ENCODE measurements at regions not wholly inside any gene's neighbourhood (a gene's known extent, or its start where the extent isn't known, plus 50 kb on each side); places are given as distances from the start of the nearest gene placed in this dataset.

DNA sequence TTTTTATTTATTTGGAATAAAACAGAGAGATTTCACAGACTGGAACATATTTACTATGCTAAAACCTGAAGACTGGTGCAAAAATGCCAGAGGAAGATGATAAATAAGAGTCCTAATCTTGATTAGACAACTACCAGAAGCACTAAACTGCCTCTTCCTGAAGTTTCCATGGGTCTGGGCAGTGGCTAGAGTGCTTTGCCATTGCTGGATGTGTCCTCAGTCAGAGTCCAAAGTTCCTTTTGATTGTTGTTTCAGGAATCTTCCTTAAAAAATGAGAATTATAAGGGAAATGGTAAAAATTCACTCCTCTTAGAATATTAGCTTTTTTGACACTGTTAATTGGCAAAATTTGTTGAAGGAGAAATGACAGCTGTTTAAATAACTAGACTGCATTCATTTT is 86.3 kb upstream of the AHR start:
- no peak for DNase-seq (ENCODE audit: low read depth in 2 of 3, low spot score in 2 of 3)

DNA sequence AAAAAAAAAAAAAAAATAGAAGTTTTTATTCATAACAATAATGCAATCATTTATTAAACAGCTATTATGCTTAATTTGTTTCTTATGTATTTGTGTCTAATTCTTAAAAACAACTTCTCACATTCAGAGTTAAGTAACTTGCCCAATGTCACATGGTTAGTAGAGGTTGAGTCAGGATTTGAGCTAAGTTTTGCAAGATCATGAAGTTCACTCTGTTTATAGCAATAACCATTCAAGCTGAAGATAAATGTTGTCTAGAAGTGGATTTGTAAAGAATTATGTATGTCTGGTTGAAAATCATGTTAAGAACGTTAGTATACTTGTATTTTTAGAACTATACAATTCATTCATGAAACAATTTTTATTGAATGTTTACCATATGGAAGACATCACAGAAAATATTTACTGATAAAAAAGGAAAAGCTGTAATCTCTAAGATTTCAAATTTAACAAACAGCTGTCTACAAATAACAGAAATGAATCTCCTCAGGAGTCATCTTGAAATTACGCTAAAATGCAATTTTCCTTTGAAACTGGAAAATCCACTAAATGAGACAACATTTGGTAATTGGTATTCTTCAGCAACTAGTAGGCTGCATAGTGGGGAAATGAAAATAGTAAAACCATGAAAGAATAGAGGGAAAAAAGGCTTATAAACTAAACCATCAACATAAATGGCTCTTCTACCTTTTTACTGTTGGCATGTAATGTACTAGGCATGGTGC is 70.5 kb upstream of the AHR start:
- no peak for DNase-seq (ENCODE audit: low read depth in 2 of 3, low spot score in 2 of 3)

DNA sequence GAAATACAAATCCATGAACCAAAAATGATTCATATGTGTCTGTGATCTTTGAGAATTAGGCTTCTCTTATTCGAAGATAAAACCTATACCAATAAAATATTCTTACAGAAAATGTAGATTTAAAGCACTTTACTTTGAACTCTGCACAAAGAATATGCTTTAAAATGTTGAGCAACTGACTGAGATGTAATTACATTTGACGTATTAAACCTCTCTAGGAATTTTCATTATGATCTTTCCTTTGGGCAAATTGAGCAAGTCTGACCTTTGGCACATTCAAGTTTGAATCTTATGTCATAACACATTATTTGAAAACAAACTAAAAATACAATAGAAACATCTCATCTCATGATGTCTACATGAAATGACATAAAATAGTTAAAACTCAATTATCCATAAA is 69.2 kb upstream of the AHR start:
- no peak for DNase-seq (ENCODE audit: low read depth in 2 of 3, low spot score in 2 of 3)

DNA sequence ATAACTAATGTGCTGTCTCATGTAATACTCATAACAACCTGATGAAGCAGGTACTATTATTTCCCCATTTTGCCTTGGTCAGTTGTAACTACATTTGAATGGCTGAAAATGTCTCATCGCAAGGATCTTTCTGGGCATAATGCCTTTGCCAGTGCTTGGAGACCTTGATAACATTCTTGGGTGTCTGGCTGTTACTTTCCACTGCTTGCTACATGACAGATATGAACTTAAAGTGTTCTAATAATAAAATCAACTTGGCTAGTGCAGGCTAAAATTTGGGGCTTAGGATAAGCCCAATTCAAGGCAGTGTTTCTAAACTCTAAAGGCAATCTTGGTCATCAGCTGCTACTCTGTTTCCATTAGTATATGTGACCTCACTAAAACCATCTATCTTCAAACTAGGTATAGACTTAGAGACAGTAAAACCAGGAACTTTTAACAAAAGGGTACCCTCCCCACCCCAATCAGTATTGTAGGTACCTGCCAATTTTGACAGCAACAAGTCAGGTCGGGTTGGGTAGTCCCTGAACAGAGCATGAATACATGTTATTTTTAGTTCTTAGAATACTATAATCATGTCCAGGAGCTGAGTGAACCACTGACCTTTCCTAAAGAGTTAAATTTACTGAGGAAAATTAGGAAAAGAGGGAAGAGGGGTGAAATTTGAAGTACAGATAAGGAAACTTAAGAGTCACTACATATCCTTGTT is 68.2 kb upstream of the AHR start:
- DNase-seq (ENCODE audit: low read depth in 2 of 3, low spot score in 2 of 3) = no peak

DNA sequence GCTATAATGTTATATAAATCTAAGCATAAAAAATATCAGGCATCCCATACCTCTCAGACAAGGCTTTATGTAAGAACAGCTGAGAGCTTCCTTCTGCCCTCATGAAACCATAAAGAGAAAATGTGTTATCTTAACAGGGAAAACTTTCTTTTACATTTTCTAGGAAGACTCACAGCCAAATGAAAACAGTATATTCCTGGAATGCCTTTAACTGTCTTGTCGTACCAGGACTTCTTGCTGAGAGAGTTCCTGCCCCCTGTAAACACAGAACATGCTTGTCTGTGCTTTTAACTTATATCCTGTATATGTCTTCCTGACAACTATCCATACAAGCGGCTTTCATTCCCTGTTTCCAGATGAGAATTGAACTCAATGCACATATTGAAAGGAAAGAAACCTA is 64.8 kb upstream of the AHR start:
- DNase-seq (ENCODE audit: low read depth in 2 of 3, low spot score in 2 of 3) = no peak

DNA sequence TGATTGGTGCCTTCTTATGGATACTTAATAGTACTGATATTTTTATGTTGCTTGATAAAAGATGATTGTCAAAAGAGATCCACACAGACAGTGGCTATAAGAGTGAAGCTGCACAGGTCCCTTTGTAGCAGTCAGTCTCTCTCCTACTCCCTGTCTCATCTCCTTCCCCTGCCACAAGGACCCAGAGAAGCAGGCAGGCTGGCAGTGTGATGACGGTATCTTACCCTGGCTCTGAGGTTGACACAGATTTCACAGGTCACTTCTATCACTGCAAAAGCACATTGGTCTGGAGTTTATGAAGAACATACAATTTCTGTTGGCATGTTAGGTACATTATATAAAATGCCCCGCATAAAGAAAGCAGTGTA is 64.4 kb upstream of the AHR start:
- peak in 1 of 3 experiments; percentile 13 for DNase-seq (ENCODE audit: low read depth in 2 of 3, low spot score in 2 of 3)

DNA sequence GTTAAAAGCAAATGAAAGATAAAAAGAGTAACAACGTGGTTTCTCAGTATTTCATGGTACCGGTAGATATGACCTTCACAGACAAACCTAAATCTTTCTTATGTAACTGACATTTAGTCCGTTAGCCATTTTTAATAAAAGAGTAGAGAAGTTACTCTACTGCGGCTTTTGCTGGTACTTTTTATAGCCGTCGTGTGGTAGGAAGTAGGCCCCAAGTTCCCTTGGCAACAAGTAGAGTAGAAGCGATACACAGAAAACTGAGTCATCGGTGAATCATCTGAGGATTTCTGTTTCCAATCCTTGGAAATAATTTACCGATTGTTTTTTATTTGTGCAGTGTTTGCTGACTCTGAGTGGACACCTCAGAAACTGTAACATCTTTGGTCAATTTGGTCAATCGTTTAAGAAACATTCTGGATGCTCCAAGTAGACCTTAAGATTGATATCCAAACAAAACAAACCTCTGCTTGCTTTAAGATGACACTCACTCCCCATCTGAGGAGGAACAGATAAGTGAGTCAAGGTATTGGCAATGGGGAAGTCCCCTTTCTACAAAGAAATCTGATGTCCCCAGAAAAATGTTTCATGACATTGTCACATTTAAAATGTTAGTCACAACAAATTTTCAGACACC is 63.9 kb upstream of the AHR start:
- peak in 2 of 3 experiments; percentile 5 to 31 for DNase-seq (ENCODE audit: low read depth in 2 of 3, low spot score in 2 of 3)

DNA sequence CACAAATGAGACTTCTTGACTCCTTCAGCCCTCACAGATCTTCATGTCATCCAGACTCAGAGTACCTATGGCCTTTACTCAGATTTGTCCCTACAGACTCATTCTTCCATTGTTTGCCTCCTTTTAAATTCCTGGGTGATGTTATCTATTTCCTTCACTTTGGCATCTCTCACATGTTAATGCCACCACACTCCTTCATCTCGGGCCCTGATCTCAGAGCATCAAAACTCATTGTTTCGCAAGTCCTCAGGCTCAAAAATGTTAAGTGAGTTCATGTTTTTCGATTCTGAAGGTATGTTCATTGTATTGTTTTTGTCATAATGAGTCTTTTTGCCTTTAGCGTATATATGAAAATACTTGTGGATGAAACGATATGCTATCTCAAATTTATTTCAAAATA is 62.3 kb upstream of the AHR start:
- no peak for DNase-seq (ENCODE audit: low read depth in 2 of 3, low spot score in 2 of 3)

DNA sequence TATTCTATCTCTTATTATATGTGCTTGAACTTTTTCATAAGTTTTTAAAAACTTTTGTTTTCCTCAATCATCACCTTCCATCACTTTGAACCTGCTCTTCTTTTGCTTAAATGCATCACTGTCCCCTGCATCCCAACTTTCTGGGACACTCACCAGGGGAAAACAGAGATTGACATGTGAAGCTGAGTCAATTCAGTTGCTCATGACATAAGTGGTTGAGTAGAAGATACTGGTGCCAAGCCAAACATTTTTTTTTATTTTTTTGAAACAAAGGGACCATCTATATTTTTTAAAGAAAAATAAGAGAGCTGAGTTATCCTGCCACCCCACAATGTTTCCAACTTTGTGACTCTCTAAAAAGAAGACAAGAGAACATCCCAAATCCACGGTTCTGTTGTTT is 61.8 kb upstream of the AHR start:
- DNase-seq (ENCODE audit: low read depth in 2 of 3, low spot score in 2 of 3) = no peak

DNA sequence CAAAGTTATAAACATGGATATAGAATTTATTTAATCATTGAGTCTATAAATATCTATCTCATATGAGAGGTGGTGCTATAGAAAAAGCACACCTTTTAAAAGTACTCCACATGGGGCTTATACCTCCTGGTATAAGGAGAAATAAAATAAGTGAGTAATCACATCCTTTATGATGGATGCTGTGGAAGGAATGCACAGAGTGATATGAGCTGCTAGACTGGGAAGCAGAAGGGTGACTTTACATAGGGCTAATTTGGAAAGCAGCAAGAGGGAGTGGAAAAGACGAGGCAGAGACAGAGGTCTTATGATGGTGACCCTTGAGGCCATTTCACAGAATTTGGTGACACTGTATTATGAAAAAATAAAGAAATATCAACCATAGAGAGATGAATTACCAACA is 59.4 kb upstream of the AHR start:
- no peak for DNase-seq (ENCODE audit: low read depth in 2 of 3, low spot score in 2 of 3)

DNA sequence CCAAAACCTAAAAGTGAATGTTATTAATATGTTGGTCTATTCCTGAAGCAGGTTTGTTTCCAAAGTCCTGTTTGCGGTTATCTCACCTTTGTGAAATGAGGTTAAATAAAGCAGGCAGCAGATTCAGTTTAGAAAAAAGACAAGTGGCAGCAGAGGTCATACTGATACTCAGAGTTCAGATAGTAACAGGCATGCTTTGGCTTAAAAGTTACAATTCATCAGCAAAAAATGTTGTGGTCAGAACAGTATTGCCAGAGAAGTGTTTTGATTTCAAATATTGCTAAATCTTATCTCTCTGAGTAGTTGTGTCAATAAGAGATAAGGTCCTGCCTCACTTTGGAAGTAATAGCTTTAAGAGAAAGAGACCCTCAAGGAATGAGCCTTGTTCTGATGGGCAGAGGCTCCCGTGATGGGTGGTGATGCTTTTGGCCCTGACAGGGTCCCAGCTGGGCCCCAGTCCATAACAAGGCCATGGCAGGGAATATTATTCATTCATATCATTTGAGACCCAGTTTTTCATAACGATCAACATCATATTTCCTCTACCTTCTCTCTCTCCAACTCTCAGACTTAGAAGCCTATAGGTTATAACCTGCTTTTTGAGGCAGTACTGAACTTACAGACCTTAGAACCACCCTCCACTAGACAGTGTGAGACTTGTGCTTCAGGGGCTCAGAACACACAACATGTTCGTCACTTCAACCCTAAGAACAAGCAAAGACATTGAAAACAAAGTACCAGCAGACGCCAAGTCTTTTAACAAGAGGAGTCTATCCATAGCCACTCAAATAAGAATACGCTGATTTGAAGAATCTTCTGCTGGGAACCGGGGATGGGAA is 58.5 kb upstream of the AHR start:
- DNase-seq (ENCODE audit: low read depth in 2 of 3, low spot score in 2 of 3) = no peak

DNA sequence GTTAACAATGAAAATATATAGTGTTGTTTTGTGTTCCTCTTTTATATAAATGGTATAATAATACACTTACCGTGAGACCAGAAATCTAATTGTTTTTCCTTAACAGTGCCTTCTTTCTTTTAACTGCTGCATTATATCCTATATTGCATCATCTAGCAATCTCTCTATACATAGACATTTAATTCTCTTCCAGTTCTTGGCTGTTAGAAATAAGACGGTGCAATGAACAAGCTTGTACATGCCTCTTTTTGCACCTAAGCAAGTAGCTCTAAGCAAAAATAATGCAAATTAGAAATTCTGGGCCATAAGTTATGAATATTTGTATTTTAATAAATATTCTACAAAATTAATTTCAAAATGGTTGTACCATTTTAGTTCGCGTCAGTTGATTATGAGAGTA is 55.9 kb upstream of the AHR start:
- no peak for DNase-seq (ENCODE audit: low read depth in 2 of 3, low spot score in 2 of 3)

DNA sequence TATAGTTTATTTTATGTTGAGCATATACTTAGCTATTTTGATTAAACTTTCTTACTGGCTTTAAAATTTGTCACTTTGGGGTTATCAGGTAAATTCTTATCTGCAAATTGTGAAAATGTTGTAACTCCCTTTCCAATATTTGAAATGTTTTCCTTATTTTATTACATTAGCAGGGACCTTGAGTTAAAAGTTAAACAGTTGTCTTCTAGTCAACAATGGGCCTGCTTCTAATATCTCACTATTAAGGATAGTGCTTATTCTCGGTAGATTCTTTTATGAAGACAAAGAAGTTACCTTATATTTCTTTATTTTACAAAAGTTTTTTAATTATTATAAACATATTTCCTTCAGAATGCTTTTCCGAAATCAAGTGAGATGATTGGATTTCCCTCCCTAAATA is 53.7 kb upstream of the AHR start:
- no peak for DNase-seq (ENCODE audit: low read depth in 2 of 3, low spot score in 2 of 3)

DNA sequence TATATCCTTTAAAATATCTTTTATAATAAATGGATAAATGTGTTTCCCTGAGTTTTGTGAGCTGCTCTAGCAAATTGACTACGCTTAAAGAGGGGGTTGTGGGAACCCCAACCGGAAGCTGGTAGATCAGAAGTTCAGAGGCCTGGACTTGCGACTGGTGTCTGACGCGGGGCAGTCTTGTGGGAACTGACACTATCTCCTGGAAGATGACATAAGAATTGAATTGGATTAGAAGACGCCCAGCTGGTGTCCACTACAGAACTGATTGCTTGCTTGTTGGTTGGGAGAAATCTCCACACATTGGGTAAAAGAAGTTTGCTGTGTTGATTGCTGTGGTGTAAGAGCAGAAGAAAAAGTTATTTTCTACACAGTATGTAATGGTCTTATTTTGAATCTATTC is 51.1 kb upstream of the AHR start:
- DNase-seq (ENCODE audit: low read depth in 2 of 3, low spot score in 2 of 3) = no peak

DNA sequence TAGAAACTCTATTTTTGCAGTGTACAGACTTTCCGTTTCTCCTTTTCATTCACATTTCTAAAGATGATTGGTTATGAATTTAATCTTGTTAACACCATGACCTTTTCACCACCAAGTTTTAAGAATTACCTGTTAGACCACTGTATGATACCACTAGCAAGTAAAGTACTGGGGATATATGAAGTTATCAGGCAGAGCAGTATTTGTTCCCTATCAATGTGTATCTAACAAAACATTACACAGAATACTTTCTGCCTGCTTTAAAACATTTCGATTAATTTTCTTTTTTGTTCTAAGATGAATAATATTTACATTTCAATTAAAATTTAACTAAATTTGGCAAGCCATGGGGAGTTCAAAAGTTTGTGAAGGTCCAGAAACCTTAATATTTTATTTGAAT is 49.9 kb upstream of the AHR start:
- no peak for DNase-seq (ENCODE audit: low read depth in 2 of 3, low spot score in 2 of 3)

All from activated CD8-positive, alpha-beta memory T cell treated with anti-CD3 and anti-CD28 coated beads for 48 hours (primary cell).